ENCODE measurements at regions not wholly inside any gene's neighbourhood (a gene's known extent, or its start where the extent isn't known, plus 50 kb on each side); places are given as distances from the start of the nearest gene placed in this dataset.

DNA sequence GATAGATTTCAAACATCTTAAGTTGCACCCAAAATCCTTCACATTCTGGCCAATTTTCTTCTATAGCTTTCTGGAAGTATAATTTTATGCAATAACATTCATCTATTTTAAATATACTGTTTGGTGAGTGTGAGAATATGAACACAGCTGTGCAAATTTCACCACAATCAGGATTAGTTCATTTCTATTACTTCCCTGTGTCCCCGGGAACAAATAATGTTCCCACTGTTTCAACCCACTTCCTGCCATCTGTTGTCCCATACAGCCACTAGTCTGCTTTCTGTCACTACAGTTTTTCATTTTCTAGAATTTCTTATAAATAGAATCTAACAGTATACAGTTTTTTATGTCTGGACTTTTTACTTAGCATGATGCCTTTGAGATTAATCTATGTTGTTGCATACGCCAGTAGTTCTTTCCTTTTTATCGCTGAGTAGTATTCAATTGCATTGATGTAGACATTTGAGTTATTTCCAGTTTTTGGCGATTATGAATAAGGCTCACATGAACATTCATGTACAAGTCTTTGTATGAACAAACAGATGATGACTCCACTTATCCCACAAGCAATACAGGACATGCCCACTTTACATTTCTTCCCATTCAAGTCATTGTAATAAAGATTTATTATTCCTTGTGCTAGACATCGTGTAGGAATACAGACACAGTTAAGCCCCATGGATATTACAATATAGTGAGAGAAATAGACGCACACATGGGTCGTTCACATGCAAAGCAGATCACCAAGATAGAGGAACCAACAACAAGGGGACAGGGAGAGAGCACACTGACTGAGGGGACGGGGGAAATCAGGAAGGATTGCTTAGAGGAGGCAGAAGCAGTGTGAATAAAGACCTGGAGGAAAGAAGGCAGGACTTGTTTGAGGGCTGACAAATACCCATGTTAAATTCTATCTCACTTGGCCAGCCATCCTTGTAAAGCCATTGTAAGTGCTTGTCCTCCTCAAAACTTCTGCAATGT is 72.9 kb upstream of the PAX8 start:
- TF ChIP-seq EZH2 (IDR thresholded peaks at IDR 0.05; ENCODE audit: borderline replicate concordance, low read length) (no peak), CTCF (conservative IDR thresholded peaks at IDR 0.05 in 1 of 2, IDR thresholded peaks at IDR 0.05 in 1 of 2; ENCODE audit: extremely low read depth in 1 of 2, insufficient read depth in 1 of 2, low read depth in 1 of 2, low read length in 2 of 2) (no peak)
